T-helper 1 cell treated with Interleukin-12 subunit alpha and Interleukin-12 subunit beta and Interleukin-4 antibody, amounts not matched to agents 30 ng/mL and 1 ng/mL, for 36 hours (primary cell): ENCODE measurements at regions not wholly inside any gene's neighbourhood (a gene's known extent, or its start where the extent isn't known, plus 50 kb on each side); places are given as distances from the start of the nearest gene placed in this dataset.

Experiments used
- intact Hi-C: fragments of 100-400 bp; cut with micrococcal nuclease; formaldehyde crosslinking; loops from one replicate; pipeline ENCODE4 v1.15.1; 2024

DNA sequence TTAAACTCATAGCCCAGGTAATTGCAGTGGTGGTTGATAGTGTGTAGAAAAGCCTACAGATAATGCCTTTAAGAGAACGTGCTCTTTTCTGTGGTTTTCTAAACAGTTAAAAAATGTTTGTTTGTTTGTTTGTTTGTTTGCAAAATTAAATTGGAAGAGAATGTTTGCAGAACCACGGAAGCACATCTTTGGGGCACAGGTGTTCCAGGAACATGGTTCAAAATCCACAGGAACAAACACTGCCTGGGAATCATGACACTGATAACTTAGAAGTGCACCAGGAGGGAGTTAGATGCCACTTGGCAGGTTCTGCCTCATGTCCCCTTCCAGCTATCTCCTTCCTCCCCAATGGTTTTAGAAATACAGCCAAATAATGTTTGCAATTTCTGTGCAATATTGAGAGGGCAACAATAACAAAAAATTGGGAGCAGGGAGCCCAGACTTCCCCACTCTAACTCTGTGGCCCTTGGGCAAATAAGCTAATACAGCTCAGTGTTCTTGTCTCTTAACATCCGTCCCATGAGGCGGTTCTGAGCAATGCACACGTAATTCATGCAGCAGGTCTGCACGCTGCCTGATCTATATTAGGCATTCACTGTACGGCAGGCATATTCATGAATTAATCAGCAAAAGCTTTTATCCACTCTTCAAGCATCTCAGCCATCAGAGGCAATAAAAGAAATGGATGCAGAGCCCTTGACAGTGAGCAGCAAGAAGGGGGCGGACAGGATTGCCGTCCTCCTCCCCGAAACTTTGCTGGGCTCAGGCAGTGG, 274.3 kb upstream of the FOXQ1 start:
- intact Hi-C loops: no loop called here

DNA sequence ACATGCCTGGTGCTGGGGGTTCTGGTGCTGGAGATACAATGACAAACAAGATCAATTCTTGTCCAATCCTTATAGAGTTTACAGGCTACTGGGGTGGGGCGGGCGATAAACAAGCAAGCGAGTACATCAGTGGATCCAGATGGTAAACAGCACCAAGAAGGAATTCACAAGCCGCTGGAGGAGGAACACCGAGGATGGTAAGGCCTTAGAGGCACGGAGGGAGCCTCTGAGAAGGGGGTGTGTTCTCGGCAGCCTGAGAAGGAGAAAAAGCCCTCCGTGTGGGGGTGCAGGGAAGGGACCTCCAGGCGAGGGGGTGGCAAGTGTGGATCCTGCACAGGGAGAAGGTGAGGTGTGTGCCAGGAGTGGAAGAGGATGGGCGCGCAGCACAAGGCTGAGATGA, 276.5 kb upstream of the FOXQ1 start:
- intact Hi-C loops: no loop called here

DNA sequence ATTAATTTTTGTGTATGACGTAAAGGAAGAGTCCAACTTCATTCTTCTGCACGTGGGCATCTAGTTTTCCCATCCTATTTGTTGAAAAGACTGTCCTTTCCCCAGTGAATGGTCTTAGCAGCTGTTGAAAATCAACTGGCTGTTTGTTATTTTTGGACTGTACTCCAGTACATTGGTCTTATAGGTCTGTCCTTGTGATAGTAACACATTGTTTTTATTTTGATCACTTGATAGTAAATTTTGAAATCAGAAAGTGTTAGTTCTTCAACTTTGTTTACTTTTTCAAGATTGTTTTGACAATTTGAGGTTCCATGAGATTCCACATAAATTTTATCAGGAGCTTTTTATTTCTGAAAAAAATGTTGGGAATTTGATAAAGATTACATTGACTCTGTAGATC, 280.2 kb upstream of the FOXQ1 start:
- intact Hi-C loops: no loop called here

DNA sequence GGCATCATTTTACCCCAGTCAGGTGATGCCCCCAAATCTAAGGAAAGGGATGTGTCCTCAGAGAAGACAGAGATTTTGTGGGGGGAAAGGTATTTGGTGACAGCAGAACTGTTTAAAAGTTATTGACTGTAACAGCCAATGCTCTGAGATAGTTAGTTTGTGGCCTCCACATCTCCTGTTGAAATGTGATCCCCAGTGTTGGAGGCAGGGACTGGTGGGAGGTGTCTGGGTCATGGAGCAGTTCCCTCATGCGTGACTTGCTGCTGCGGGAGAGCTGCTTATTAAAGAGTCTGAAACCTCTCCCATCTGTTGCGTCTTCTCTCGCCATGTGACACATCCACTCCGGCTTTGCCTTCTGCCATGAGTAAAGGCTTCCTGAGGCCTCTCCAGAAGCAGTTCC, 282.8 kb upstream of the FOXQ1 start:
- intact Hi-C loops: no loop called here

DNA sequence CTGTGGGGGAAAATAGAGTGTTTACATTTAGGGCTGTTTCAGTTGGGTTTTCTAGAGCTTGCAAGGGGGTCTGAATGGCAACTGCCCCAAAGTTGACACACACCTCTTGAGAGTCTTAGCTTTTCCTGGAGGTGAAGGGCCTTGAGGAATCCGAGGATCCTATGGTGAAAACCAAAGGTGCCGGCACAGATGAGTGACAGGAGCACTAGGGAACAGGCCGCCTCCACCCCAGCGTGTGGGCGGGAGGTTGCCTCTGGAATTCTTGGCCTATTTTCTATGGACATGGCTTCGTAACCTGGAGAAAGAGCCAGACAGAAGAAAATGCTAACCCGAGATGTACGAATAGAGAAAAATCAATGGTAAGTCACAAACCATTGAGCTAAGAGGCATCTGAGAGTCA, 283.2 kb upstream of the FOXQ1 start:
- intact Hi-C loops: no loop called here

DNA sequence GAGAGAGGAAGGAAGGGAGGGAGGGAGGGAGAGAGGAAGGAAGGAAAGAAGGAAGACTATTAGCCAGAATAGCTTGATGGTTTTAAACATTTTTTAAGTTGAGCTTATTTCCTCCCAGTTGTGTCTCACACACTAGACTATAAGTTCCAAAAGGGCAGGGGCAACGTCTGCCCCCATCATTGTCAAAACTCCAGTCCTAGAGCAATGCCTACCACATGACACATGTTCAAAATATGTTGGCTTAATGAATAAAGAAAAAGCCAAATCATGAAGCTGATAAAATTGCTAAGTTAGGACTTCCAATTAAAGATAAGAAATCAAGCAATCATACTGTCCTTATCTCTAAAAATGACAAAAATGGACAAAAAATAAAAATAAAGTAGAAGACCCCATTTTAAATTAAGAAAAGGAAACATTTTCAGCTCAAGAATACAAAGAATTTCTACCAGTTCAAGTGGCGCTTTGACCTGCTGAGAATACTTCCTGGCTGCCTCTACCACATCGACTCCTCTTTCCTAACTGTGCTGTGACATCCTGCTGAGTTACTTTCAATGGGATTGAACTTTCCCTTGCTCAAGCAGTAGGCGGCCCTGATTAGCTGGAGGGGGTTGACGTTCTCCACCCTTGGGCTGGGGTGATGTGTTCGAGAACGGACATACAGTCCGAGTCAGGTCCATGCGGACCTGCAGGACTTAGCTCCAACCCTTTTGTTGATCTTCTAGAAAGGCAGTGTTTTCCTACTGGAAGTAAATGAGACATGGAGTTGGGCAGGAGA, 283.9 kb upstream of the FOXQ1 start:
- intact Hi-C loops: no loop called here

DNA sequence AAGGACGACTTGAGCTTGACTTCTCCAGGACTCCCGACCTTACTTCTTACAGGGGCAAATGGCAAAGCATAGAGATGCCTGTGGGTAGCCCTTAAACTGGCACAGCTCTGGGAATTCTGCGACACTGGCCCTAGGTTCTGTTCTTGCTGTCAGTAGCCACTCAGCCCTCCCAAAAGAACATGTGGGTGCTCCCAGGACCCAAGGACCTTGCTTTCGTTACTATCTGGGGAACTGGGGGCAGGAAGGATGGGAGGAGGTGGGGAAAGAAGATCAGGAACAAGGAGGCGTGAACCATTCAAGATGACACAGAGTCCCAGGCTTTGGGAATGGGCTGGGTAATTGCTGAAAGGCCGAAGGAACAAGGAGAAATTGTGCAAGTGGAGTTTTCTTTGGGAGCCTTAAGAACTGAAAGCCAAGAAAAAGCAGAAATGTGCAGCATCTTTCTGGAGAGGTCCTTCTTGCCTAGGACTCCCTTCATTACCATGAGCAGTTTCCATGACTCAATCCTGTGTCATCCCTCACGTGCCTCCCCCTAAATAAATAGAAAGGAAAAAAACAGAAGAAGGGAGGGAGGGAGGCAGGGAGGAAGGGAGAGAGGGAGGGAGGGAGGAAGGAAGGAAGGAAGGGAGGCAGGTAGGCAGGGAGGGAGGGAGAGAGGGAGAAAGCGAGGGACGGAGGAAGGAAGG, 284.6 kb upstream of the FOXQ1 start:
- intact Hi-C loops: no loop called here

DNA sequence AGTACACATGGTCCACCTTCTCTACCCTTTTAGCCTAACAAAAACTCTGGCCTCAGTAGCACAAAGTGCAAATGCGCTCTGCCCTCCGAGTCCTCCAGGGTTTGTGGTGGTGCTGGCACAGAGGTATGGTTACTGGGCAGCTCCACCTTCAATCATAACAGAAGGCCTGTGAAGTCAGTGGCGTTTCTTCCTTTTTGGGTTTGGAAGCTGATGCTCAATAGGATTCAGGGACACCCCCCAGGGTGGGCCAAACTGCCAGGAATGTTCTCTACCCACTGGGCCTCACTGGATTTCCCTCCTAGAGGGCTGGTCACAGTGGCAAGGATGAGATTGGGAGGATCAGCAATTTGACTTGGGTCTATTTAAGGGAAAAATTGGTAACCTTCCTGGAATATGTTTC, 286.1 kb upstream of the FOXQ1 start:
- intact Hi-C loops: no loop called here

DNA sequence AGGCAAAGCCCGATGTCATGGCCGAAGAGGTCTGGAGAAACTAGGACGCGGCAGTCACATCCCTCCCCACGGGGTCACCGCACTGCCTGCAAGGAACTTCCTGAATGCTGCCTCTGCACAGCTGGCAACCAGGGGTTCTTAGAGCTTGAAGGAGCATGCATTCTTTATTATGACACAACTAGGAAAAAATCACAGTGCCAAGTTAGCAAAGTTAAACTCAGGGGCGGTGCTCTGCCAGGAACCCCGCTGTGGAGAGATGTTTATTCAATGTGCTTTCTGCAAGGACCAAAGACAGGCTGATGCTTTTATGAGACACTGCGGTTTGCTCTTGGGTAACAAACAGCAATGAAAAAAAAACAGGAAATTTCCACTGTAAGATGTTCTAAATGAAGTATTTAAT, 287.3 kb upstream of the FOXQ1 start:
- intact Hi-C loops: no loop called here

DNA sequence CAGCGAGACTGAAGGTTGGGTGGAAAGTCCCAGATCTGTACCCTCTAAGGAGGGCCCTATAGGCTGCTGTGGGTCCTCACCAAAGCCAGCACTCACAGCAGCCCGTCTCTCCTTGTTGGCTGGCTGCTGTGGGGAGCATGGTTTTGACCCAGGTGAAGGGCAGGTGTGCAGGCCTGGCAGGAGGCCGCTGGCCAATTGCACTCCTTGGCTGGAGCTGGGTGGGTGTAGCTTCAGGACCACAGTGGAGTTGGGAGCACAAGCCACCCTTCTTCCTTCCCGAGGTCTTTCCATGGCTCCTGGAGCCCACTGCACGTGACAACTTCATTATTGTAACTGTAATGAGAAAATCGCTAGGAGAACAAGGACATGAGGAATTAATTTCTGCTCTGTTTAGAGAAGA, 287.7 kb upstream of the FOXQ1 start:
- intact Hi-C loops: no loop called here

DNA sequence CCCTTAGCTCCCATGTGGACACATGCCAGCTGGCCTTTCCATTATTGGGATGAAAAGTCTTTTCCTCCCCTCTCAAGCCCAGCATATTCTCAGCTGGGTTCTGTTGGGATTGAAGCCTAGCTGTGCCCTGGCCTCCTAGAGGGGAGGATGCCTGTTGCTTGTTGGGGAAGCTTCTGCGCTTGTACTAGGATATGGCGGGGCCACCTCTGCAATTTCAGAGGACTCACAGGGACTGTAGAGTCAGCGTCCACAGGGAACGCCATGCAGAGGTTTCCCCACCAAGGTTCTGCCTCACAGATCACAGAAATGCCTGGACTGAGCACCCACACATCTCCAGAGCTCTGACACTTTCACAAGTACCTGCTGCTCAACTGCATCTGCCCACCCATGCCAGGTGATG, 288.7 kb upstream of the FOXQ1 start:
- intact Hi-C loops: no loop called here

DNA sequence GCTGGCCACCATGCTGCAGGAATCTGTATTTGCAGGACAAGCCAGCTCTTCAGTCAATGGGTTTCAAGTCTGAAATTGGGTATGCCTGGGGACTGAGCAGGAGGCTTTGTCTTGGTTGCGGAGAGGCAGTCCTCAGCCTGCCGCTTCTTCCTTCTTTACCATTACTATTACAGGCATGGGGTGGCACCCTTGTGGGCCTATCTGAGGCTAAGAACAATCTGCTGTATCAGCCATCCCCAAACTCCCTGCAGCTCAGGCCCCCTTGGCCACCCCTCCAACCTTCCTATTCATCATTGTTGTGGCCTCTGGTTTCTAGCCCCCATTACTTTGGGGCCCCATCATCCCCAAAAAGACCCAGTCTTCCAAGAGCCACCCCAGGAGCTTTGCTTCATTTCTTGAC, 289.2 kb upstream of the FOXQ1 start:
- intact Hi-C loops: no loop called here

DNA sequence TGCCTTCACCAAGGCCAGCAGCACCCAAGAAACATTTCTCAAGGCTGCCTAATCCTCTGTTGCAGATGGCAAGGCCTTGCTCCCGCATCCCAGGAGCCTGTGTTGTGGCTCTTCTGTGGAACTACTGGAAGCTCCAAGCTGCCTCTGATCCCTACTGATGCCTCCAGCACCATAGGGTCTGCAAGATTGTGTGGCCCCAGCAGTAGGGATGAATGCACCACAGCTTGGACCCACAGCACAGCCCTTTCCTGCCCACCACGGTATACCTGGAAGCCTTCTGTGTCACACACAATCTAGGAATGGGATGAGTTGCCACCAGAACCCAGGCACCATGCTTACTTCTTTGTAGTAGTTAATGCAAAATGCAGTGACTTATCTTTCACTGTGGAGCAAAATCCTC, 291.1 kb upstream of the FOXQ1 start:
- intact Hi-C loops: no loop called here

DNA sequence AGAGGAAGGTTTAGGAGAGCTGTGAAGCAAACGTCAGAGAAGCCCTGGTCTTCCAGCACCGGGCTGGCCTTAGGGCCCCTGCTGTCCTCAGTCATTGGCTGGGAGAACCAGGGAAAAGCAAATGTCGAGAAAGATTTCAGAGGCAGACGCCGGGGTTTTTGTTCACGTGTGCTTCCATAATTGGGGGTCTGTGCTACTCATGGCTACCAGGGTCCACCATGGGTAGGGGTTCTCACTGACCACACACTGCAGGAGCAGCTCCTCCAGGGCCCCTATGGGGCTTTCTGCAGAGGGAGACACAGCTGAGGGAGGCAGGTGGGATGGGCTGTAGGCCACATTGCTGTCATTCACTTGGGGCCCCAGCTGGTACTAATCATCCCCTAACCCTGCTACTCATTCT, 291.8 kb upstream of the FOXQ1 start:
- intact Hi-C loops: no loop called here

DNA sequence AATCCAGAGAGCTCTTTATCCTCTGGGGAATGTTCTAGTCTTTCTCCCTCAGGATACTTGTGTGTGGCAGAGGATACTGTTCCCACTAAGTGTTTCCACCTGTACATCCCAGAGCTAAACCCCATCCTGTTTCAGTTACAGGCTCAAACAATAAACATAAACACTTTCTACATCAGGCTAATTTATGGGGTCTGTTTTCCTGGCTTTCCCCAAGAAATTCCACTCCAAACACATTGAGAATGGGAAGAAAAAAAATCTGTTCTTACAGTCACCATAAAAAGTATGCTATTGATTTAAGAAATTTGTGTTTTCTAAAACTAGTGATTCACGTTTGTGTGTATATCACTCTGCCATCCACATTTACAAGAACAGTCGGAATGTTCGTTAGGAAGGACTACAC, 293.9 kb upstream of the FOXQ1 start:
- intact Hi-C loops: no loop called here

DNA sequence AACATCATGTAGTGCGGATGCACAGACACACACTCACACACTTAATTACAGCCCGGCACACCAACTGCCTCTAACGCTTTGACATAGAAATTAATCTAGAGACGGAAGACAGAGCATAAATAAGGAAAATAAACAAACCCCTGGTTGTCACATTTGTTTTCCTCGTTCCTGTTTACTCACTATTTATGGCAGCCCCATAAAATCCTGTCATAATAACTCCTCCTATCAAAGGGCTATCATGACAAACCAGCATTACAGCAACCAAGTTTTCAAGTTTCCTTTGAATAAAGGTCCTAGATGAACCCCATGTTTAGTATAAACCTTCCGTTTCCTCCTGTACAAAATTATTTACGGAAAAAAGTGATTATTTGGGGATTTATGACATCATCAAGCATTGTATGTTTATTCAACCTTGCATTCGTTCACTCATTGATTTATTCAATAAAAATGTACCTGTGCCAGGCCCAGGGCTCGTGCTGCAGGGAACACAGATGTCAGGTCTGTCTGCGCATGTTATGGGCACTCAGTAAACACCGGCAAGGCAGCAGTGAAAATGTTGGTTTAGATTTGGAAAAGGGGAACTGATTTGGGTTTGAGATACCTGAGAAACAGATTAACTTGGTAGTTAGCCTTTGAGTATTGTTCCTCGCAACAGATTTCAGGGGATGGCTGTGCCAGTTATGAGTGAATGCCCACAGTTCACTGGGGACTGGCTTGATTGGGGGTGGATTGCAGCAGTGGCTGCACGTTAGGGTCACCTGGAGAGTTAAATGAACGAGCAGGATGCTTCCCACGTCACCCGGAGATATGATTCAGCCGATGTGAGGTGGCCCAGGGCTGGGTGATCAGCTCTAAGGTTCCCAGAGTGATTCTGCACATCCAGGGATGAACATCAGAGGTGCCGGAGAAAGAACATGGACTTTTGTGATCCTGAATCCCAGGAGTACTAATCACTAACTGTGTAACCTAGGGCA, 295.3 kb upstream of the FOXQ1 start:
- intact Hi-C loops: no loop called here

DNA sequence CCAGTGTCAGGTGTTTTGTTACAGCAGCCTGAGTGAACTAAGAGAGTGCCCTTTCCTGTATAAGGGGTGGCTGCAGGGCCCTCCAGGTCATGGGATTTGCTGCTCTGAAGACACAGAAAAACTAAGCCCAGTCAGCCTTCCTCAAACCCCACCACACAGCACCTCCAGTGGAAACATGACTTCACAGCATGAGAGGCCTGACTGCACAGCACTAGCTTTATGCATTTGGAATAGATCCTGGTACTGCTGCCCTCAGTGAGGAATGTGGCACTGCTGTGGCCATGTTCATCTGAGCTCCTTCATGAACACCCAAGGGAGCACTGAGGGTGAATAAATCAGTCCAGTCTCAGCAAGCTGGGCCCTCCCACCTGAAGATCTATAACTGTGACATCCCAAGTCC, 296.1 kb upstream of the FOXQ1 start:
- intact Hi-C loops: no loop called here

DNA sequence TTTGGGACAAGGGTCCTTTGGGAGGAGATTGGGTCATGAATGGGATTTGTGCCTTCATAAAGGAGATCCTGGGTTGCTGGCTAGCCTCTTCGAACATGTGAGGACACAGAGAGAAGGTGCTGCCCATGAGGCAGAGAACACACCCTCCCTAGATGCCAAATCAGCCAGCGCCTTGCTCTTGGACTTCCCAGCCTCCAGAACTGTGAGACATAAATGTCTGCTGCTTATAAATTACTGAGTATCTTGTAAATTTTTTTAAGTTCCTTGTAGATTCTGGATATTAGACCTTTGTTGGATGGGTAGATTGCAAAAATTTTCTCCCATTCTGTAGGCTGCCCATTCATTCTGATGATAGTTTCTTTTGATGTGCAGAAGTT, 297.5 kb upstream of the FOXQ1 start:
- intact Hi-C loops: no loop called here

DNA sequence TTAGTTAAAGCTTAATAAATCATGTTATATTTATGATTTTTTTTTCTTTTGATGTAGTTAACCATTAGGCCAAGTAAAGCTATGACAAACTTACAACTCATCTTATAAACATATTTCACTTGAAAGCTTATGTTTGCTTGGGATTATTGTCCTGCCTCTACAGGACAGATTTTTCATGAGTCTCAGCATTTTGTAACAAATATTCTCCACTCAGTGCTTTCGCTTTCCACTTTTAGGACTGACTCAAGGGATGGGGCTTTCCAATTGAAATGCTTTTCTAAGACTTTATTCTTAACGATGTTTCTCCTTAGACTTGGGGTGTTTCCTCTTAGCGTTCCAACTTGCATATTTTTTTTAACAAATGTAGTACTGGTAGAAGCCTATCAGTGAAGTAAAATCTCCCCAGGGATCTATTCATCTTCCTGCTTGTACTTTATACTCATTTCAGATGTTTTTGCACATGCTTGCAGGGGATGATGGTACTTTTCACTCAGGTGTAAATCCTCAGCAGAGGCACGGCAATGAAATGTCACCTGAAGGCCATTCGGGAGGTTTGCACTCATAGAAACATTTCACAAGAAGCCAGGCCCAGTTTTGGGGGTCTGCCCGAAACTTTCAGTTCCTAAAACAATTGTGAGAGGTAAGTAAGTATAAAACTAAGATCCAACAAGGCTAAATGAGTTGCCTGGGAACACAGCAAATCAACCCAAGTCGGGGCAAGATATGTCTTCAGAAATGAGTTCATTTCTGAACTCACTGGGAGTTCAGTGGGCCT, 298.1 kb upstream of the FOXQ1 start:
- intact Hi-C loops: no loop called here

DNA sequence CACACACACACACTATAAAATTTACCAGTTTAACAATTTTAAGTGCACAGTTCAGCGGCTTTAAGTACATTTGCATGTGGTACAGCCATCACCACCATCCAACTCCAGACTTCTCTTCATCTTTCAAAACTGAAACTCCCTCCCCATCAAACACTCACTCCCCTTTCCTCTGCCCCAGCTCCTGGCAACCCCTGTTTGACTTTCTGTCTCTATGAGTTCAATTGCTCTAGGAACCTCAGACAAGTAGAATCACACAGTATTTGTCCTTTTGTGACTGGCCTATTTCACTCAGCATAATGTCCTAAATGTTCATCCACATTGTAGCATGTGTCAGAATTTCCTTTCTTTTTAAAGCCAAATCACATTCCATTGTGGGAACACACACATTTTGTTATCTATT, 302.8 kb upstream of the FOXQ1 start:
- intact Hi-C loops: no loop called here

DNA sequence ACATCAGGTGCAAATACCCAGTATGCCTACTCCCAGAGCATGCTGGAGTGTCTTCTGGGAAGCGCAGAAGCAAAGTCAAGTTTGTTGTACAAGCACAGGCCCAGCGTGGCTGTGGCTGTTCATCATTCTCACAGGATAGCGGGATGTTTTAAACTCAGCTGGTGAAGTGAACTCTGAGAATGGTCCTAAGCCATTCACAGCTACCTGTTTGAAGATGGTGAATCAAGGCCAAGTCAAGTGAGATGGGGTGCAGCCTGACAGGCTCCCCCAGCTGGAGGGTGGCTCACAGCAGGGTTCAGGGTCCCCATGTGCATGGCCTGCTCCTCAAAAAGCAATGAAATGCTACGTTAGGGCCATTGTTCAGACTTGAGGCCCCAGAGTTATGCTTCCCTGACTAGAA, 304.7 kb upstream of the FOXQ1 start:
- intact Hi-C loops: no loop called here
